Neural progenitor cell (in vitro differentiated cells): ENCODE measurements at regions not wholly inside any gene's neighbourhood (a gene's known extent, or its start where the extent isn't known, plus 50 kb on each side); places are given as distances from the start of the nearest gene placed in this dataset.

Experiments used
- EZH2 ChIP-seq: fragments of 200-600 bp; sonication (generic); IDR thresholded peaks from 2 replicates; pipeline ENCODE4 v1.6.1; 2017; ENCODE audit warnings: antibody characterized with exemption, mild to moderate bottlenecking, moderate library complexity
- TF ChIP-seq, protein P1 (sequence below): fragments of 200-600 bp; sonication (generic); IDR thresholded peaks from 2 replicates; pipeline ENCODE4 v1.5.1; 2017; ENCODE audit warnings: antibody characterized with exemption, mild to moderate bottlenecking

DNA sequence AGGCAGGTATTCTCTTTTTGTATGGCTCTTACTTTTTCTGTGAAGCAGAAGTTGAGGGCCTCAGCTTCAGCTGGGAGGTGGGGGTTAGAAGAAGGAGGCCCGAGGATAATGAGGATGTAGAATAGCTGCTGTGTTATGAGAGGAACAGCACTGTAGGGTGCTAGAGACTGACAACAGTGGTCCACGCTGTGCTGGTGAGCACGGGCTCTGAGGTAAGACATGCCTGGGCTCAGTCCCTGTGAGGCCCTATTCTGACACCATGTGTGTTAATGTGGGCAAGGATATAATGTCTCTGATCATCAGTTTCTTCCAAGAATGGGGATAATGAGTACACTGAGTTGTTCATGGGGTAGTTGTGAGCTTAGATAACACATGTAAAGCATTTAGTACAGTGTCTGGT, 55.3 kb upstream of the SFRP2 start:
- TF ChIP-seq, protein P1, sequence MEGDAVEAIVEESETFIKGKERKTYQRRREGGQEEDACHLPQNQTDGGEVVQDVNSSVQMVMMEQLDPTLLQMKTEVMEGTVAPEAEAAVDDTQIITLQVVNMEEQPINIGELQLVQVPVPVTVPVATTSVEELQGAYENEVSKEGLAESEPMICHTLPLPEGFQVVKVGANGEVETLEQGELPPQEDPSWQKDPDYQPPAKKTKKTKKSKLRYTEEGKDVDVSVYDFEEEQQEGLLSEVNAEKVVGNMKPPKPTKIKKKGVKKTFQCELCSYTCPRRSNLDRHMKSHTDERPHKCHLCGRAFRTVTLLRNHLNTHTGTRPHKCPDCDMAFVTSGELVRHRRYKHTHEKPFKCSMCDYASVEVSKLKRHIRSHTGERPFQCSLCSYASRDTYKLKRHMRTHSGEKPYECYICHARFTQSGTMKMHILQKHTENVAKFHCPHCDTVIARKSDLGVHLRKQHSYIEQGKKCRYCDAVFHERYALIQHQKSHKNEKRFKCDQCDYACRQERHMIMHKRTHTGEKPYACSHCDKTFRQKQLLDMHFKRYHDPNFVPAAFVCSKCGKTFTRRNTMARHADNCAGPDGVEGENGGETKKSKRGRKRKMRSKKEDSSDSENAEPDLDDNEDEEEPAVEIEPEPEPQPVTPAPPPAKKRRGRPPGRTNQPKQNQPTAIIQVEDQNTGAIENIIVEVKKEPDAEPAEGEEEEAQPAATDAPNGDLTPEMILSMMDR = no peak
- no peak for TF ChIP-seq EZH2
